Activated CD4-positive, alpha-beta memory T cell treated with anti-CD3 and anti-CD28 coated beads for 36 hours (primary cell): ENCODE measurements at regions not wholly inside any gene's neighbourhood (a gene's known extent, or its start where the extent isn't known, plus 50 kb on each side); places are given as distances from the start of the nearest gene placed in this dataset.
A peak's percentile ranks its signal among the peaks of the same experiment; 100 is the strongest.
"Not testable (repeated sequence)": the region's sequence is repeated elsewhere in the genome, so short reads cannot be mapped to it uniquely, and the experiment has no call there.

Experiments
- CTCF ChIA-PET: fragments of 350-600 bp; sonication (Branson Sonifier 250); formaldehyde crosslinking; loops from one replicate; lab custom pipeline; 2021; ENCODE audit warnings: antibody characterized with exemption, inconsistent platforms; lab: Charles Lee
- POLR2A ChIA-PET: fragments of 350-600 bp; sonication (Branson Sonifier 250); formaldehyde crosslinking; loops from one replicate; lab custom pipeline; 2021; ENCODE audit warnings: antibody characterized with exemption; lab: Charles Lee
- DNase-seq: peaks from one replicate; pipeline ENCODE4 v3.0.0-alpha.2; 2020
- H3K27ac Mint-ChIP-seq: one replicate; pipeline ENCODE4 v1.8.0; 2021; ENCODE audit warnings: mixed read lengths
- H3K27me3 Mint-ChIP-seq: one replicate; pipeline ENCODE4 v1.8.0; 2021; ENCODE audit warnings: mixed read lengths
- H3K36me3 Mint-ChIP-seq: one replicate; pipeline ENCODE4 v1.8.0; 2021; ENCODE audit warnings: mixed read lengths
- H3K4me1 Mint-ChIP-seq: one replicate; pipeline ENCODE4 v1.8.0; 2021; ENCODE audit warnings: low read depth, mixed read lengths
- H3K4me3 Mint-ChIP-seq: one replicate; pipeline ENCODE4 v1.8.0; 2021; ENCODE audit warnings: mild to moderate bottlenecking, mixed read lengths
- H3K9me3 Mint-ChIP-seq: one replicate; pipeline ENCODE4 v1.8.0; 2021; ENCODE audit warnings: mixed read lengths
- intact Hi-C: fragments of 100-400 bp; cut with micrococcal nuclease; formaldehyde crosslinking; loops from one replicate; pipeline ENCODE4 v1.15.1; 2023

GRCh38 chr6:96391776-96392360, 129.7 kb upstream of the UFL1 start:
- Mint-ChIP-seq H3K9me3 (no peaks in the 10 kb centered on the region), H3K27me3 (peaks cover 3% of the 10 kb centered on the region), H3K4me3 (no peak overlapping the region), H3K27ac (no peak overlapping the region), H3K4me1 (no peaks in the 10 kb centered on the region), H3K36me3 (no peaks in the 10 kb centered on the region)
- intact Hi-C loops = no loop called here
- CTCF ChIA-PET = no interaction called here
- DNase-seq = peak; percentile 11
- POLR2A ChIA-PET = no interaction called here

GRCh38 chr6:96394727-96395126, 126.9 kb upstream of the UFL1 start:
- CTCF ChIA-PET = no interaction called here
- no peaks in the 10 kb centered on the region for H3K9me3 Mint-ChIP-seq
- H3K4me3 Mint-ChIP-seq = no peak overlapping the region
- peaks cover 3% of the 10 kb centered on the region for H3K27me3 Mint-ChIP-seq
- POLR2A ChIA-PET = no interaction called here
- DNase-seq = no peak
- intact Hi-C loops = no loop called here
- no peak overlapping the region for H3K27ac Mint-ChIP-seq
- H3K4me1 Mint-ChIP-seq = no peaks in the 10 kb centered on the region
- H3K36me3 Mint-ChIP-seq = no peaks in the 10 kb centered on the region

GRCh38 chr6:96410467-96410866, 111.1 kb upstream of the UFL1 start:
- DNase-seq = no peak
- no peaks in the 10 kb centered on the region for H3K36me3 Mint-ChIP-seq
- no peak overlapping the region for H3K27ac Mint-ChIP-seq
- intact Hi-C loops = no loop called here
- H3K27me3 Mint-ChIP-seq = peaks cover 1% of the 10 kb centered on the region
- H3K4me1 Mint-ChIP-seq = no peaks in the 10 kb centered on the region
- ChIA-PET POLR2A (no interaction called here), CTCF (no interaction called here)
- H3K4me3 Mint-ChIP-seq = no peak overlapping the region
- H3K9me3 Mint-ChIP-seq = peaks cover 2% of the 10 kb centered on the region

GRCh38 chr6:96420294-96420693, 101.3 kb upstream of the UFL1 start:
- POLR2A ChIA-PET = no interaction called here
- Mint-ChIP-seq H3K4me3 (no peak overlapping the region), H3K36me3 (no peaks in the 10 kb centered on the region), H3K9me3 (peaks cover 12% of the 10 kb centered on the region), H3K27me3 (no peaks in the 10 kb centered on the region), H3K27ac (no peak overlapping the region), H3K4me1 (no peaks in the 10 kb centered on the region)
- CTCF ChIA-PET = no interaction called here
- intact Hi-C loops = no loop called here
- no peak for DNase-seq

- Mint-ChIP-seq H3K4me1 (no peaks in the 10 kb centered on the region), H3K27ac (no peak overlapping the region), H3K27me3 (no peaks in the 10 kb centered on the region), H3K9me3 (peaks cover 27% of the 10 kb centered on the region), H3K36me3 (peaks cover 1% of the 10 kb centered on the region), H3K4me3 (no peak overlapping the region)
- intact Hi-C loops = no loop called here
- ChIA-PET CTCF (no interaction called here), POLR2A (no interaction called here)
- DNase-seq = no peak
These were observed 87.7 kb upstream of the UFL1 start for GRCh38 chr6:96433950-96434349.

GRCh38 chr6:96436398-96436797, 85.2 kb upstream of the UFL1 start:
- no peaks in the 10 kb centered on the region for H3K36me3 Mint-ChIP-seq
- H3K27me3 Mint-ChIP-seq = no peaks in the 10 kb centered on the region
- no peak for DNase-seq
- intact Hi-C loops = no loop called here
- POLR2A ChIA-PET = interaction anchor here (0.6 kb wide), 1 partner anchor 78 kb away, joined by 4 read pairs; no protein-coding TSS in a partner anchor
- H3K4me1 Mint-ChIP-seq = no peaks in the 10 kb centered on the region
- CTCF ChIA-PET = no interaction called here
- no peak overlapping the region for H3K27ac Mint-ChIP-seq
- peaks cover 15% of the 10 kb centered on the region for H3K9me3 Mint-ChIP-seq
- H3K4me3 Mint-ChIP-seq = no peak overlapping the region

- peaks cover 15% of the 10 kb centered on the region for H3K9me3 Mint-ChIP-seq
- H3K27ac Mint-ChIP-seq, intact Hi-C loops, DNase-seq, H3K4me1 Mint-ChIP-seq, H3K27me3 Mint-ChIP-seq, CTCF ChIA-PET, H3K4me3 Mint-ChIP-seq, POLR2A ChIA-PET, H3K36me3 Mint-ChIP-seq: not testable (repeated sequence)
These were observed 84.4 kb upstream of the UFL1 start for GRCh38 chr6:96437228-96437627.

GRCh38 chr6:96450082-96450769, 71.4 kb upstream of the UFL1 start:
- intact Hi-C loops = no loop called here
- H3K4me1 Mint-ChIP-seq = no peaks in the 10 kb centered on the region
- POLR2A ChIA-PET = no interaction called here
- H3K27ac Mint-ChIP-seq = no peak overlapping the region
- DNase-seq = no peak
- CTCF ChIA-PET = interaction anchor here (0.6 kb wide), 1 partner anchor 78 kb away, joined by 3 read pairs; no protein-coding TSS in a partner anchor
- H3K9me3 Mint-ChIP-seq = peaks cover 4% of the 10 kb centered on the region
- no peak overlapping the region for H3K4me3 Mint-ChIP-seq
- H3K27me3 Mint-ChIP-seq = no peaks in the 10 kb centered on the region
- no peaks in the 10 kb centered on the region for H3K36me3 Mint-ChIP-seq

- Mint-ChIP-seq H3K27me3 (no peaks in the 10 kb centered on the region), H3K27ac (no peak overlapping the region), H3K4me1 (no peaks in the 10 kb centered on the region), H3K36me3 (no peaks in the 10 kb centered on the region), H3K9me3 (peaks cover 1% of the 10 kb centered on the region), H3K4me3 (no peak overlapping the region)
- intact Hi-C loops = no loop called here
- CTCF ChIA-PET = interaction anchor here (0.6 kb wide), 1 partner anchor 77 kb away, joined by 3 read pairs; no protein-coding TSS in a partner anchor
- POLR2A ChIA-PET = no interaction called here
- no peak for DNase-seq
These were observed 70.9 kb upstream of the UFL1 start for GRCh38 chr6:96450770-96451130.

GRCh38 chr6:96458771-96459170, 62.8 kb upstream of the UFL1 start:
- Mint-ChIP-seq H3K36me3 (no peaks in the 10 kb centered on the region), H3K4me1 (no peaks in the 10 kb centered on the region), H3K4me3 (no peak overlapping the region), H3K9me3 (no peaks in the 10 kb centered on the region), H3K27ac (no peak overlapping the region), H3K27me3 (no peaks in the 10 kb centered on the region)
- ChIA-PET POLR2A (no interaction called here), CTCF (interaction anchor here (1.5 kb wide), 1 partner anchor 9 kb away, joined by 7 read pairs; no protein-coding TSS in a partner anchor)
- DNase-seq = no peak
- intact Hi-C loops = no loop called here

- intact Hi-C loops = loop anchor here (10.0 kb wide), 1 partner anchor 1025 kb away; no protein-coding TSS in a partner anchor
- H3K4me3 Mint-ChIP-seq = no peak overlapping the region
- DNase-seq = no peak
- no peaks in the 10 kb centered on the region for H3K9me3 Mint-ChIP-seq
- ChIA-PET POLR2A (no interaction called here), CTCF (no interaction called here)
- no peak overlapping the region for H3K27ac Mint-ChIP-seq
- H3K36me3 Mint-ChIP-seq = no peaks in the 10 kb centered on the region
- peaks cover 2% of the 10 kb centered on the region for H3K4me1 Mint-ChIP-seq
- H3K27me3 Mint-ChIP-seq = peaks cover 2% of the 10 kb centered on the region
These were observed 61.4 kb upstream of the UFL1 start for GRCh38 chr6:96460052-96460700.

GRCh38 chr6:96465321-96465903, 56.2 kb upstream of the UFL1 start:
- Mint-ChIP-seq H3K36me3 (no peaks in the 10 kb centered on the region), H3K4me1 (peaks cover 20% of the 10 kb centered on the region), H3K27me3 (peaks cover 2% of the 10 kb centered on the region), H3K27ac (no peak overlapping the region), H3K9me3 (no peaks in the 10 kb centered on the region), H3K4me3 (no peak overlapping the region)
- ChIA-PET CTCF (interaction anchor here (0.9 kb wide), 1 partner anchor 53 kb away, joined by 3 read pairs; no protein-coding TSS in a partner anchor), POLR2A (no interaction called here)
- peak; percentile 20 for DNase-seq
- intact Hi-C loops = loop anchor here (5.0 to 10.0 kb wide), 3 partner anchors 163 to 1031 kb away; no protein-coding TSS in a partner anchor
